HEK293T (cell line): ENCODE measurements at regions not wholly inside any gene's neighbourhood (a gene's known extent, or its start where the extent isn't known, plus 50 kb on each side); places are given as distances from the start of the nearest gene placed in this dataset.

Experiments
- CTCF ChIA-PET: fragments of 350-600 bp; formaldehyde crosslinking; extraction: SDS; loops from one replicate; lab custom pipeline; 2021; ENCODE audit warnings: antibody characterized with exemption, inconsistent platforms; lab: Yijun Ruan, JAX
- POLR2A ChIA-PET: fragments of 350-600 bp; formaldehyde crosslinking; extraction: SDS; loops from one replicate; lab custom pipeline; 2020; ENCODE audit warnings: antibody characterized with exemption, inconsistent platforms; lab: Yijun Ruan, JAX
- DNase-seq: peaks from one replicate; pipeline ENCODE4 v3.0.0; 2012; ENCODE audit warnings: mixed read lengths; ENCODE audit errors: extremely low spot score
- ARNT ChIP-seq: fragments of 450-650 bp; IDR thresholded peaks from 2 replicates; pipeline ENCODE4 v1.6.1; 2017; ENCODE audit warnings: mild to moderate bottlenecking
- BHLHE40 ChIP-seq: fragments of 450-650 bp; IDR thresholded peaks from 2 replicates; pipeline ENCODE4 v1.6.1; 2016; ENCODE audit warnings: mild to moderate bottlenecking, moderate library complexity, borderline replicate concordance
- CTBP1 ChIP-seq: fragments of 450-650 bp; IDR thresholded peaks from 2 replicates; pipeline ENCODE4 v1.6.1; 2016; ENCODE audit warnings: borderline replicate concordance
- ELF4 ChIP-seq: fragments of 450-650 bp; IDR thresholded peaks from 2 replicates; pipeline ENCODE4 v1.6.1; 2017; ENCODE audit warnings: antibody characterized with exemption
- FOXA1 ChIP-seq: fragments of 450-650 bp; IDR thresholded peaks from 2 replicates; pipeline ENCODE4 v1.6.1; 2016; ENCODE audit warnings: mild to moderate bottlenecking
- FOXK2 ChIP-seq: fragments of 450-650 bp; IDR thresholded peaks from 2 replicates; pipeline ENCODE4 v1.6.1; 2016; ENCODE audit warnings: mild to moderate bottlenecking
- FOXM1 ChIP-seq: fragments of 450-650 bp; IDR thresholded peaks from 2 replicates; pipeline ENCODE4 v1.6.1; 2017; ENCODE audit warnings: mild to moderate bottlenecking, borderline replicate concordance
- HDGF ChIP-seq: fragments of 450-650 bp; IDR thresholded peaks from 2 replicates; pipeline ENCODE4 v1.6.1; 2017; ENCODE audit warnings: antibody characterized with exemption, borderline replicate concordance
- L3MBTL2 ChIP-seq: fragments of 450-650 bp; conservative IDR thresholded peaks from 2 replicates; pipeline ENCODE4 v1.6.1; 2016; ENCODE audit warnings: mild to moderate bottlenecking
- LEF1 ChIP-seq: fragments of 450-650 bp; IDR thresholded peaks from 2 replicates; pipeline ENCODE4 v1.6.1; 2017; ENCODE audit warnings: mild to moderate bottlenecking, borderline replicate concordance
- NFRKB ChIP-seq: fragments of 450-650 bp; IDR thresholded peaks from 2 replicates; pipeline ENCODE4 v1.6.1; 2016; ENCODE audit warnings: mild to moderate bottlenecking, moderate library complexity
- PKNOX1 ChIP-seq: fragments of 450-650 bp; IDR thresholded peaks from 2 replicates; pipeline ENCODE4 v1.6.1; 2016
- SP1 ChIP-seq: fragments of 450-650 bp; IDR thresholded peaks from 2 replicates; pipeline ENCODE4 v1.6.1; 2017
- SUZ12 ChIP-seq: fragments of 450-650 bp; IDR thresholded peaks from 2 replicates; pipeline ENCODE4 v1.6.1; 2016; ENCODE audit warnings: mild to moderate bottlenecking
- TARDBP ChIP-seq: fragments of 450-650 bp; IDR thresholded peaks from 2 replicates; pipeline ENCODE4 v1.6.1; 2016
- ZNF384 ChIP-seq: fragments of 450-650 bp; IDR thresholded peaks from 2 replicates; pipeline ENCODE4 v1.6.1; 2016

DNA sequence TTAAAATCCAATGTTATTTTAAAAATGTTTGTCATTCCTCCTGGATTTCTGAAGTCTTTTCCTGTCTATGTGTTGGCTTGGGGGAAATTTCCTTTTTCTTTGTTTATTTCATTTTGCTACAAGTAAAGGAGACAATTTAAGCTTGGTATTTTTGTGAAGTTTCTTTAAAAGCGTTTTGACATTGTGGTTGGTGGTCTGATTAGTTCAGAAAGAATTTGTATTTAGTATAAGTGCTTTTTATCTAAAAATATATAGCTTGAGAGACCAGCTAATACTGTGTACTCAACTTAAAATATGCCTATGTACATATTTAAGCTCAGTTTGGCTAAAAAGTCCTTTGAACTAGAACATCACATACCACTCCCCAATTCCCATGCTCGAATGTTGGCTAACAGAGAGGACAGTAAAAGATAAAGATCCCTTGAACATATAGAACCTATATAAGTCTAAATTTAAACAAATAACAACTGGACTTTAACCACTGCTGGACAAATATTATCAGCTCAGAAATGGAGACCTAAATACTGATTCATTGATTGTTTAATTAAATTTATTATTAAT, 237.6 kb downstream of the TLE4 start:
- ChIA-PET CTCF (interaction anchor here (0.6 kb wide), 1 partner anchor 86 kb away, joined by 4 read pairs; no protein-coding TSS in a partner anchor), POLR2A (no interaction called here)
- TF ChIP-seq SP1, result no peak
- no peak for TF ChIP-seq LEF1
- no peak for TF ChIP-seq FOXA1
- TF ChIP-seq FOXK2, result no peak
- no peak for TF ChIP-seq PKNOX1
- TF ChIP-seq ELF4, result no peak
- TF ChIP-seq L3MBTL2, result no peak
- no peak for TF ChIP-seq FOXM1
- TF ChIP-seq NFRKB, result no peak
- TF ChIP-seq ARNT, result no peak
- TF ChIP-seq SUZ12, result no peak
- TF ChIP-seq BHLHE40, result no peak
- TF ChIP-seq CTBP1, result no peak
- no peak for TF ChIP-seq ZNF384
- TF ChIP-seq HDGF, result no peak
- no peak for TF ChIP-seq TARDBP
- no peak for DNase-seq

- POLR2A ChIA-PET, result no interaction called here
- no peak for DNase-seq
- TF ChIP-seq FOXK2 (no peak), FOXA1 (no peak), SUZ12 (no peak), BHLHE40 (no peak), NFRKB (no peak), CTBP1 (no peak), FOXM1 (no peak)
- CTCF ChIA-PET, result interaction anchor here (0.7 to 0.8 kb wide), 2 partner anchors 22 to 329 kb away, joined by 3 to 4 read pairs; no protein-coding TSS in a partner anchor
These were observed 236.2 kb downstream of the TLE4 start for GRCh38 chr9:79807971-79808370.

- TF ChIP-seq ELF4 (no peak), ZNF384 (no peak), HDGF (no peak), SP1 (no peak), NFRKB (no peak), FOXA1 (no peak)
- POLR2A ChIA-PET, result no interaction called here
- no peak for DNase-seq
- CTCF ChIA-PET, result no interaction called here
These were observed 234.3 kb downstream of the TLE4 start for GRCh38 chr9:79806086-79806485.

DNA sequence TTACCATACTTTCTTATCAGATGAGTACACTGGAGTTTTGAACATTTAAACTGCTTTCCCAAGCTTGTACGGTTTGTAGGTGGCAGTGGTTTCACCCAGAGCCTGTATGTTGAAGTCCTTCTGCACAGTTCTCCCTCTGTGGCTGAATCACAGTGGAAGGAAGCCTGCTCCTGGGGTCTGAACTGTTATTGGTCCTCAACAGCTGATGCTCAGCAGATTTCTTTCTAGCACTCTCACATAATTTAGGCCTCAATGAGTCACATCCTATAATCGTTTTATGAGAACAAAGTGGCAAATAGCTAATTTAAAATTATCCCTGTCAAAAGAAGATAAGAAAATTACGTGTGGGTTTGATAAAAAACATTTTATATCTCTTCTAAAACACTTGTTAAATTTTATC, 229.7 kb downstream of the TLE4 start:
- POLR2A ChIA-PET, result interaction anchor here (1.6 kb wide), 1 partner anchor 230 kb away, joined by 6 read pairs; the partner anchor contains the start of gene TLE4
- no peak for DNase-seq
- CTCF ChIA-PET, result interaction anchor here (1.1 kb wide), 1 partner anchor 116 kb away, joined by 3 read pairs; no protein-coding TSS in a partner anchor
- no peak for TF ChIP-seq LEF1
- TF ChIP-seq CTBP1, result no peak
- no peak for TF ChIP-seq FOXK2
- TF ChIP-seq ZNF384, result no peak
- no peak for TF ChIP-seq ARNT
- no peak for TF ChIP-seq FOXM1
- TF ChIP-seq BHLHE40, result no peak
- no peak; the same call in 1 of the 2 replicates for TF ChIP-seq NFRKB
- no peak for TF ChIP-seq FOXA1
- TF ChIP-seq PKNOX1, result no peak
- no peak for TF ChIP-seq HDGF
- no peak for TF ChIP-seq L3MBTL2
- TF ChIP-seq SUZ12, result no peak
- no peak for TF ChIP-seq SP1
- no peak for TF ChIP-seq ELF4
- TF ChIP-seq TARDBP, result no peak

DNA sequence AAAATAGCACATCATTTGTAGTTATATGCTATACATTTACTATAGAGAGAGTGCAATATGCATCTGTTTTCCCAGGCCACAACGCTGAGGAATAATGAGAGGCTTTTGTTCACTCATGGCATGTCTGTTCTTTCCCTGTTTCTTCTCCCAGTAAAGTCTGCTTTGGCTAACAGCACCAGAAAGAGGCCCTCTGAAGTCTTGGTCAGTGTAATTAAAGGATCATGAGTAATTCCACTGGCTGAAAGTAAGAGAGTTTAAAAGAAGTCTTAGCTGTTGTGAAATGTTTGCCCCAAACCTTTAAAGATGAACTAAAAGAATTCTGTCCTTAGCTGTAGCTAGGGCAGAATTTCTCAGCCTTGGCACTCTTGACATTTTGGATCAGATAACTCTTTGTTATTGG, 228.8 kb downstream of the TLE4 start:
- CTCF ChIA-PET, result no interaction called here
- no peak for DNase-seq
- no peak for TF ChIP-seq ARNT
- no peak for TF ChIP-seq SP1
- TF ChIP-seq PKNOX1, result no peak
- no peak for TF ChIP-seq ELF4
- POLR2A ChIA-PET, result interaction anchor here (1.4 kb wide), 1 partner anchor 229 kb away, joined by 4 read pairs; the partner anchor contains the start of gene TLE4

DNA sequence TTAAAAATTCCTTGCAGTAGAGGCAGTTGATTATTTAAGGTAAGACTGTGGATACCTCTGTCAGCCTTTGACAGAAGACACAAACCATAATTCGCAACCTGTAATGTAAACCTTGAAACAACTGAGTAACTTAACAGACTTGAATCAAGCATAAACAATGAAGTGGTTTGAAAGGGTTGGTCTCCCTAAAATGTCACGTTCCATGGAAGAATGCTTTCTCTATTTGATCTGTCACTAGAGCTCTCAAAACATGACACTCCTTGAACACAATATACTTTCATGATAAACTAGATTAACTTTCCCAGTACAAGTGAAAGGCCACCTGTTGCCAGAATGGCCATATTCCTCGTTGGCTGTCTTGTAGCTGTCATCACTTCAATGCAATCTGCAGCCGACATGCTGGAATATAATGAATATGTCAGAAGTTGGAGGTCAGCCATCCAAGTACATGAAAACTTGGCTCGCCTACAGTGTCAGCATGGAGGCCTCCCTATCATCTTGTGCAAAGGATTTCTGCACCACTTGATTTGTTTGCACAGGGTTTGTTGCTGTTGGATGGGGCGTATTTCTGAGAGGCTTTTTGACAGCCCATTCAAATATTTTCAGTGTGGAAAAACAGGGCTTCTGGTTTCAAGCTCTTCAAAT, 228.0 kb downstream of the TLE4 start:
- CTCF ChIA-PET, result no interaction called here
- POLR2A ChIA-PET, result interaction anchor here (1.4 kb wide), 1 partner anchor 228 kb away, joined by 4 read pairs; the partner anchor contains the start of gene TLE4
- DNase-seq, result no peak
- TF ChIP-seq FOXM1, result no peak
- TF ChIP-seq CTBP1, result no peak
- no peak for TF ChIP-seq SP1
- peak; percentile 44; the same call in 1 of the 2 replicates for TF ChIP-seq PKNOX1
- TF ChIP-seq FOXA1, result no peak
